ENCODE measurements at regions not wholly inside any gene's neighbourhood (a gene's known extent, or its start where the extent isn't known, plus 50 kb on each side); places are given as distances from the start of the nearest gene placed in this dataset.

DNA sequence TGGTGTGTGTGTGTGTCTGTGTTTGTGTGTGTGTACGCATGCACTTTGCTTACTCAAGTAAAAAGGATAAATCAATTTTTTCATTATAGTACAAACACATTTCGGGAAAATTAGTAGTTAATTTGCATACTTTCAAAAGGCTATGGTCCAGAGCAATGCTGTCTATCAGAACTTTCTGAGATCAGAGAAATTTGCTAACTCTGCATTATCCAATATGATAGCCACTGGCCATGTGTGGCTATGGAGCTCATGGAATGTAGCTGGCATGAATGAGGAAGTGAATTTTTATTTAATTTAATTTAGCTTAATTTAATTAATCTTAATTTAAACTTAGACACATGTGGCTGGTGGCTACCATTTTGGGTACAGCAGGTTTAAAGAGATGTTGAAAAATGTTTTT is 289.6 kb downstream of the MAT2B start:
- H3K9me3 ChIP-seq, result no peaks in the 10 kb centered on the region
- H3K4me3 ChIP-seq, result no peak overlapping the region
- in situ Hi-C loops (cut with MboI; ENCODE audit: low pct_ligation_motif_present in 1 of 4, low pct_unique_long_range_greater_than_20kb in 1 of 4, low sequenced_read_pairs in 3 of 4), result no loop called here
- intact Hi-C loops (cut with DNase I; ENCODE audit: low total_unique reads), result no loop called here
- DNase-seq, result no peak
- no peaks in the 10 kb centered on the region for H3K36me3 ChIP-seq
- TF ChIP-seq POLR2AphosphoS5 (IDR thresholded peaks at IDR 0.05) (no peak), EP300 (IDR thresholded peaks at IDR 0.05; ENCODE audit: low read depth) (no peak), POLR2A (IDR thresholded peaks at IDR 0.05) (no peak)
- TF ChIP-seq, protein P1, sequence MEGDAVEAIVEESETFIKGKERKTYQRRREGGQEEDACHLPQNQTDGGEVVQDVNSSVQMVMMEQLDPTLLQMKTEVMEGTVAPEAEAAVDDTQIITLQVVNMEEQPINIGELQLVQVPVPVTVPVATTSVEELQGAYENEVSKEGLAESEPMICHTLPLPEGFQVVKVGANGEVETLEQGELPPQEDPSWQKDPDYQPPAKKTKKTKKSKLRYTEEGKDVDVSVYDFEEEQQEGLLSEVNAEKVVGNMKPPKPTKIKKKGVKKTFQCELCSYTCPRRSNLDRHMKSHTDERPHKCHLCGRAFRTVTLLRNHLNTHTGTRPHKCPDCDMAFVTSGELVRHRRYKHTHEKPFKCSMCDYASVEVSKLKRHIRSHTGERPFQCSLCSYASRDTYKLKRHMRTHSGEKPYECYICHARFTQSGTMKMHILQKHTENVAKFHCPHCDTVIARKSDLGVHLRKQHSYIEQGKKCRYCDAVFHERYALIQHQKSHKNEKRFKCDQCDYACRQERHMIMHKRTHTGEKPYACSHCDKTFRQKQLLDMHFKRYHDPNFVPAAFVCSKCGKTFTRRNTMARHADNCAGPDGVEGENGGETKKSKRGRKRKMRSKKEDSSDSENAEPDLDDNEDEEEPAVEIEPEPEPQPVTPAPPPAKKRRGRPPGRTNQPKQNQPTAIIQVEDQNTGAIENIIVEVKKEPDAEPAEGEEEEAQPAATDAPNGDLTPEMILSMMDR (IDR thresholded peaks at IDR 0.05), result no peak
- 85 to 89% methylated on average over 2 of the region's 2 CpGs for WGBS, 2 donors (ENCODE audit: low coverage in 1 of 2)
- no peaks in the 10 kb centered on the region for H3K4me1 ChIP-seq
- H3K27ac ChIP-seq, result no peak overlapping the region
- no peaks in the 10 kb centered on the region for H3K27me3 ChIP-seq

DNA sequence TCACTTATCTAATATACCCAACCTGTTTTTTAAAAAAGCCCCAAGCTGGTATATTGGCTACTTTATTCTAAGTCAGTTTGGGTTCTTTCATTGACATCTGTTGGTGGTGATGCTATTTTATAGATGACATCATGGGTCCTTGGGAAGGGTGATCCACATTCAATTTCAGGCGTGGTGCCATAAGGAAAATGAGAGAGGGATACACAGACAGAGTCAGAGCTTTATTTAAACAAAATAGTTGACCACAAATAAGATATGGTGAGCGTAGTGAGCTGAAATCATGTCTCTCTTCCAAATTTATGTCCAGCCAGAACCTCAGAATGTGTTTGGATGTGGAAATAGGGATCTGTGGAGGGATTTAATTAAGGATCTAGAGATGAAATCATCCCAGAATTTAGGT is 302.4 kb downstream of the MAT2B start:
- H3K4me3 ChIP-seq, result no peak overlapping the region
- intact Hi-C loops (cut with DNase I; ENCODE audit: low total_unique reads), result no loop called here
- no peak overlapping the region for H3K27ac ChIP-seq
- no peak for TF ChIP-seq POLR2A (IDR thresholded peaks at IDR 0.05)
- TF ChIP-seq POLR2AphosphoS5 (IDR thresholded peaks at IDR 0.05), result no peak
- no peak for TF ChIP-seq EP300 (IDR thresholded peaks at IDR 0.05; ENCODE audit: low read depth)
- TF ChIP-seq, protein P1 (IDR thresholded peaks at IDR 0.05), result no peak
- in situ Hi-C loops (cut with MboI; ENCODE audit: low pct_ligation_motif_present in 1 of 4, low pct_unique_long_range_greater_than_20kb in 1 of 4, low sequenced_read_pairs in 3 of 4), result no loop called here
- 70 to 91% methylated on average over 1 to 2 of the region's 2 CpGs for whole genome bisulfite sequencing, 2 donors (ENCODE audit: low coverage in 1 of 2)
- no peaks in the 10 kb centered on the region for H3K9me3 ChIP-seq
- no peaks in the 10 kb centered on the region for H3K27me3 ChIP-seq
- no peak for DNase-seq
- no peaks in the 10 kb centered on the region for H3K4me1 ChIP-seq
- no peaks in the 10 kb centered on the region for H3K36me3 ChIP-seq

DNA sequence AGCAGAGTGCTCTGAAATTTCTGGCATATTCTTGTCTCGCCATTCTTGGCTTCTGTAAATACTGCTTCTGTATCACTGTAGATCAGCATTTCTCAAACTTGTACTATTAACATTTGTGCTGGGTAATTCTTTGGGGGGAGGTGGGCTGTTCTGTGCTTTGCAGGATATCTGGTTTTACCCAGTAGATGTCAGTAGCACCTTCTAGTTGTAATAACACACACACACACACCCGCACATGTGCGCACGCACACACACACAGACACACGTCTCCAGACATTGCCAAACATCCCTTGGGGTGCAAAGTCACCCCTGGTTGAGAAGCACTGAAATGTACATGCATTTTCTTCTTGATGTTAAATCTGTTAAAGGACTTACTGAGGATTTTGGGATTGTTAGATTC is 304.1 kb downstream of the MAT2B start:
- Histone ChIP-seq H3K36me3 (no peaks in the 10 kb centered on the region), H3K4me3 (no peak overlapping the region), H3K4me1 (peaks cover 0 to 7% (median 0%) of the 10 kb centered on the region in 4 donors), H3K27me3 (no peaks in the 10 kb centered on the region), H3K9me3 (no peaks in the 10 kb centered on the region), H3K27ac (no peak overlapping the region)
- TF ChIP-seq EP300 (IDR thresholded peaks at IDR 0.05; ENCODE audit: low read depth), result no peak
- TF ChIP-seq POLR2A (IDR thresholded peaks at IDR 0.05), result no peak
- no peak for TF ChIP-seq POLR2AphosphoS5 (IDR thresholded peaks at IDR 0.05)
- TF ChIP-seq, protein P1 (IDR thresholded peaks at IDR 0.05), result no peak
- in situ Hi-C loops (cut with MboI; ENCODE audit: low pct_ligation_motif_present in 1 of 4, low pct_unique_long_range_greater_than_20kb in 1 of 4, low sequenced_read_pairs in 3 of 4) (no loop called here), intact Hi-C loops (cut with DNase I; ENCODE audit: low total_unique reads) (no loop called here)
- DNase-seq, result no peak
- WGBS, 2 donors (ENCODE audit: low coverage in 1 of 2), result 66 to 70% methylated on average over 5 of the region's 5 CpGs

DNA sequence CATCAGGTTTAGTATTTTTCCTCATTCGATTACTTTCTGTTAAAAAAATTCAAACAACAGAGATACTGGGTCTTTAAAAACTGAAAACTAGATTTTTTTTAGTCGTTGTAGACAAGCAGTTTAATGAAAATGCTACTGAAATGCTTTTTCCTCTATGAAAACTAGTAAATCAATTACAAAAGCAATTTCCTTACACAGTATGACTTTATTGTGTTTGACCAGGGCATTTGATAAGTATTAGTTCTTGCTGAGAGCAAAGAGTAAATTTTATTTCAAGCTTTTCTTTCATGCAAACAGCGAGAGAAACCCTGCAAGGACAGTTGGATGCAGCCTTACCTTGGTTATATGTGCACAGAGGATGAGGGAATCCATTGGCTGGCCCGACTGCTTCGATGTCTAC is 308.5 kb downstream of the MAT2B start:
- no peaks in the 10 kb centered on the region for H3K36me3 ChIP-seq
- intact Hi-C loops (cut with DNase I; ENCODE audit: low total_unique reads) (no loop called here), in situ Hi-C loops (cut with MboI; ENCODE audit: low pct_ligation_motif_present in 1 of 4, low pct_unique_long_range_greater_than_20kb in 1 of 4, low sequenced_read_pairs in 3 of 4) (no loop called here)
- H3K4me1 ChIP-seq, result peaks cover 0 to 7% (median 0%) of the 10 kb centered on the region in 4 donors
- H3K9me3 ChIP-seq, result no peaks in the 10 kb centered on the region
- 50 to 60% methylated on average over 5 of the region's 5 CpGs for WGBS, 2 donors (ENCODE audit: low coverage in 1 of 2)
- no peaks in the 10 kb centered on the region for H3K27me3 ChIP-seq
- DNase-seq, result no peak
- TF ChIP-seq EP300 (IDR thresholded peaks at IDR 0.05; ENCODE audit: low read depth) (no peak), POLR2A (IDR thresholded peaks at IDR 0.05) (no peak), POLR2AphosphoS5 (IDR thresholded peaks at IDR 0.05) (no peak)
- TF ChIP-seq, protein P1 (IDR thresholded peaks at IDR 0.05), result no peak
- no peak overlapping the region for H3K27ac ChIP-seq
- H3K4me3 ChIP-seq, result no peak overlapping the region

All from transverse colon (tissue), 4 donors.